Esophagus muscularis mucosa (tissue), 3 donors: ENCODE measurements at regions not wholly inside any gene's neighbourhood (a gene's known extent, or its start where the extent isn't known, plus 50 kb on each side); places are given as distances from the start of the nearest gene placed in this dataset.

ENCODE experiments used
- CTCF ChIP-seq, 3 experiments: fragments of 200-600 bp in 2 of 3; fragments of 450-650 bp in 1 of 3; sonication (generic) in 2 of 3; IDR thresholded peaks; one replicate each; pipeline ENCODE4 v1.5.1; 2017 to 2019; ENCODE audit warnings: antibody characterized with exemption in 3 of 3, mild to moderate bottlenecking in 2 of 3, moderate library complexity in 1 of 3
- EP300 ChIP-seq: sonication (generic); formaldehyde crosslinking; IDR thresholded peaks from one replicate; pipeline ENCODE4 v1.6.1; 2017; ENCODE audit warnings: antibody characterized with exemption

GRCh38 chr11:69923641-69924307 is 104.6 kb upstream of the FGF3 start:
- no peak for TF ChIP-seq CTCF (IDR thresholded peaks at IDR 0.05)
- no peak for TF ChIP-seq EP300
